ENCODE measurements at regions not wholly inside any gene's neighbourhood (a gene's known extent, or its start where the extent isn't known, plus 50 kb on each side); places are given as distances from the start of the nearest gene placed in this dataset.

GRCh38 chr12:47553266-47553665, 152.6 kb downstream of the RPAP3 start:
- TF ChIP-seq CTCF (IDR thresholded peaks at IDR 0.05; ENCODE audit: insufficient read depth, low read length, poor library complexity, severe bottlenecking): no peak
- TF ChIP-seq EZH2phosphoT487 (conservative IDR thresholded peaks at IDR 0.05; ENCODE audit: low read length): no peak
